Neural cell (in vitro differentiated cells): ENCODE measurements at regions not wholly inside any gene's neighbourhood (a gene's known extent, or its start where the extent isn't known, plus 50 kb on each side); places are given as distances from the start of the nearest gene placed in this dataset.

Source experiments
- H2AFZ ChIP-seq: fragments of 200-600, 300-800 bp; sonication (generic), shearing (Covaris generic); 2 replicates; pipeline ENCODE4 v1.6.0; 2014; ENCODE audit warnings: low read depth, mild to moderate bottlenecking, antibody characterized with exemption, low read length, moderate library complexity
- H3F3A ChIP-seq: fragments of 200-600 bp; shearing (Covaris generic); 2 replicates; pipeline ENCODE4 v1.6.1; 2016; ENCODE audit warnings: mild to moderate bottlenecking, moderate library complexity, mixed read lengths, antibody characterized with exemption, low read length; ENCODE audit not compliant: insufficient read depth, poor library complexity, severe bottlenecking
- H3K27ac ChIP-seq: fragments of 200-600, 300-800 bp; sonication (generic), shearing (Covaris generic); 2 replicates; pipeline ENCODE4 v1.5.1; 2014; ENCODE audit warnings: mild to moderate bottlenecking, low read length, moderate library complexity
- H3K27me3 ChIP-seq: fragments of 300-800, 200-600 bp; sonication (generic), shearing (Covaris generic); 2 replicates; pipeline ENCODE4 v1.6.0; 2014; ENCODE audit warnings: mild to moderate bottlenecking, low read depth, low read length, moderate library complexity; ENCODE audit not compliant: insufficient read depth
- H3K36me3 ChIP-seq: fragments of 300-800, 200-600 bp; sonication (generic), shearing (Covaris generic); 2 replicates; pipeline ENCODE4 v1.5.1; 2014; ENCODE audit warnings: mild to moderate bottlenecking, antibody characterized with exemption, low read length, moderate library complexity; ENCODE audit not compliant: insufficient read depth
- H3K4me2 ChIP-seq: fragments of 300-800, 200-600 bp; sonication (generic), shearing (Covaris generic); 2 replicates; pipeline ENCODE4 v1.6.0; 2014; ENCODE audit warnings: mild to moderate bottlenecking, low read length
- H3K4me3 ChIP-seq: fragments of 300-800, 200-600 bp; sonication (generic), shearing (Covaris generic); 2 replicates; pipeline ENCODE4 v1.5.1; 2014; ENCODE audit warnings: mild to moderate bottlenecking, low read length, moderate library complexity
- H3K79me2 ChIP-seq: fragments of 200-600 bp; shearing (Covaris generic); replicated peaks from 2 replicates; pipeline ENCODE4 v1.6.0; 2014; ENCODE audit warnings: mild to moderate bottlenecking, low read length, moderate library complexity; ENCODE audit not compliant: insufficient read depth
- H3K9ac ChIP-seq: fragments of 300-800, 200-600 bp; sonication (generic), shearing (Covaris generic); 2 replicates; pipeline ENCODE4 v1.6.1; 2016; ENCODE audit warnings: mild to moderate bottlenecking, low read length, mixed read lengths
- H3K9me2 ChIP-seq: fragments of 200-600 bp; shearing (Covaris generic); 2 replicates; pipeline ENCODE4 v1.6.1; 2016; ENCODE audit warnings: mild to moderate bottlenecking, low read length, mixed read lengths; ENCODE audit not compliant: insufficient read depth
- H3K9me3 ChIP-seq: fragments of 200-600, 300-800 bp; sonication (generic), shearing (Covaris generic); 2 replicates; pipeline ENCODE4 v1.6.1; 2016; ENCODE audit warnings: mild to moderate bottlenecking, mixed run types, low read length, moderate library complexity, mixed read lengths
- H4K20me1 ChIP-seq: fragments of 200-600 bp; shearing (Covaris generic); 2 replicates; pipeline ENCODE4 v1.6.1; 2016; ENCODE audit warnings: mild to moderate bottlenecking, mixed run types; ENCODE audit not compliant: insufficient read depth
- CTCF ChIP-seq: fragments of 450-650 bp; IDR thresholded peaks from 2 replicates; pipeline ENCODE4 v1.5.1; 2014; ENCODE audit warnings: antibody characterized with exemption, mild to moderate bottlenecking, moderate library complexity; ENCODE audit not compliant: poor library complexity, severe bottlenecking
- EP300 ChIP-seq: fragments of 450-650 bp; conservative IDR thresholded peaks from 2 replicates; pipeline ENCODE4 v1.6.1; 2014; ENCODE audit warnings: antibody characterized with exemption, mild to moderate bottlenecking, moderate library complexity; ENCODE audit not compliant: poor library complexity, severe bottlenecking
- EZH2 ChIP-seq: fragments of 200-600, 300-800 bp; shearing (Covaris generic), sonication (generic); IDR thresholded peaks from 2 replicates; pipeline ENCODE4 v1.6.1; 2014; ENCODE audit warnings: antibody characterized with exemption, low read length, borderline replicate concordance, mild to moderate bottlenecking; ENCODE audit not compliant: insufficient read depth, poor library complexity, severe bottlenecking
- MXI1 ChIP-seq: fragments of 450-650 bp; conservative IDR thresholded peaks from 2 replicates; pipeline ENCODE4 v1.6.1; 2014; ENCODE audit warnings: antibody characterized with exemption, mild to moderate bottlenecking; ENCODE audit not compliant: poor library complexity, severe bottlenecking
- POLR2AphosphoS5 ChIP-seq: IDR thresholded peaks from 2 replicates; pipeline ENCODE4 v1.6.1; 2012
- RAD21 ChIP-seq: fragments of 450-650 bp; conservative IDR thresholded peaks from 2 replicates; pipeline ENCODE4 v1.6.1; 2014; ENCODE audit warnings: antibody characterized with exemption, mild to moderate bottlenecking, moderate library complexity
- REST ChIP-seq: IDR thresholded peaks from 2 replicates; pipeline ENCODE4 v1.6.1; 2012; ENCODE audit warnings: borderline replicate concordance
- SMC3 ChIP-seq: fragments of 450-650 bp; conservative IDR thresholded peaks from 2 replicates; pipeline ENCODE4 v1.6.1; 2014; ENCODE audit warnings: antibody characterized with exemption, mild to moderate bottlenecking, moderate library complexity; ENCODE audit not compliant: poor library complexity
- TAF1 ChIP-seq: IDR thresholded peaks from 2 replicates; pipeline ENCODE4 v1.6.1; 2012; ENCODE audit warnings: low read depth

GRCh38 chr19:28828276-28828870, 384.6 kb downstream of the UQCRFS1 start:
- H3K27ac ChIP-seq = no peak overlapping the region
- H3K9ac ChIP-seq = no peak overlapping the region
- H4K20me1 ChIP-seq = no peaks in the 10 kb centered on the region
- H3K27me3 ChIP-seq = no peaks in the 10 kb centered on the region
- H3F3A ChIP-seq = no peaks in the 10 kb centered on the region
- TF ChIP-seq REST (no peak), RAD21 (no peak), POLR2AphosphoS5 (no peak), EP300 (no peak), MXI1 (no peak), TAF1 (no peak), SMC3 (no peak), CTCF (no peak), EZH2 (no peak)
- H3K4me3 ChIP-seq = no peak overlapping the region
- no peaks in the 10 kb centered on the region for H3K79me2 ChIP-seq
- no peak overlapping the region for H3K4me2 ChIP-seq
- no peaks in the 10 kb centered on the region for H3K36me3 ChIP-seq
- H3K9me2 ChIP-seq = no peaks in the 10 kb centered on the region
- no peaks in the 10 kb centered on the region for H3K9me3 ChIP-seq
- no peak overlapping the region for H2AFZ ChIP-seq

- TF ChIP-seq EZH2 (no peak), RAD21 (no peak), POLR2AphosphoS5 (no peak), MXI1 (no peak), CTCF (no peak), EP300 (no peak), SMC3 (no peak), REST (no peak), TAF1 (no peak)
- Histone ChIP-seq H3K9ac (no peak overlapping the region), H2AFZ (no peak overlapping the region), H4K20me1 (no peaks in the 10 kb centered on the region), H3K27me3 (no peaks in the 10 kb centered on the region), H3K36me3 (no peaks in the 10 kb centered on the region), H3K4me2 (no peak overlapping the region), H3K9me3 (no peaks in the 10 kb centered on the region), H3K27ac (no peak overlapping the region), H3K79me2 (no peaks in the 10 kb centered on the region), H3K4me3 (no peak overlapping the region), H3K9me2 (no peaks in the 10 kb centered on the region), H3F3A (no peaks in the 10 kb centered on the region)
These were observed 385.6 kb downstream of the UQCRFS1 start for GRCh38 chr19:28827382-28827781.
